HUDEP-2 (cell line): ENCODE measurements at regions not wholly inside any gene's neighbourhood (a gene's known extent, or its start where the extent isn't known, plus 50 kb on each side); places are given as distances from the start of the nearest gene placed in this dataset.
"Not testable (repeated sequence)": the region's sequence is repeated elsewhere in the genome, so short reads cannot be mapped to it uniquely, and the experiment has no call there.

ENCODE experiments used
- DNase-seq, 76 experiments: peaks; one replicate each; lab custom pipeline; 2025; ENCODE audit not compliant: unreplicated experiment in 76 of 76; lab: John Stamatoyannopoulos, UW

GRCh38 chr21:14058566-14058965 lies 152.2 kb downstream of the LIPI start:
- no peak for DNase-seq

GRCh38 chr21:14057841-14058481 lies 152.8 kb downstream of the LIPI start:
- not testable (repeated sequence) for DNase-seq

- no peak for DNase-seq
Observed at GRCh38 chr21:14057313-14057712, 153.4 kb downstream of the LIPI start.

GRCh38 chr21:14056771-14057191 lies 154.0 kb downstream of the LIPI start:
- DNase-seq, result no peak

- DNase-seq, result not testable (repeated sequence)
Observed at GRCh38 chr21:14055746-14056515, 154.8 kb downstream of the LIPI start.

- DNase-seq, result no peak
Observed at GRCh38 chr21:14054682-14055081, 156.1 kb downstream of the LIPI start.

GRCh38 chr21:14050121-14050520 lies 160.6 kb downstream of the LIPI start:
- no peak for DNase-seq

- no peak for DNase-seq
Observed at GRCh38 chr21:14046401-14046800, 164.4 kb downstream of the LIPI start.

GRCh38 chr21:14040386-14040785 lies 170.4 kb downstream of the LIPI start:
- DNase-seq, result no peak

GRCh38 chr21:14028619-14029018 lies 182.1 kb downstream of the LIPI start:
- not testable (repeated sequence) for DNase-seq

- DNase-seq, result peak in 62 of 76 experiments; percentile 2 to 93 (median 68)
Observed at GRCh38 chr21:14027235-14027869, 183.4 kb downstream of the LIPI start.

GRCh38 chr21:14020108-14020507 lies 190.6 kb downstream of the LIPI start:
- DNase-seq, result not testable (repeated sequence)

- not testable (repeated sequence) for DNase-seq
Observed at GRCh38 chr21:14015841-14016240, 194.9 kb downstream of the LIPI start.

GRCh38 chr21:14013623-14014498 lies 196.9 kb downstream of the LIPI start:
- not testable (repeated sequence) for DNase-seq

GRCh38 chr21:14013056-14013603 lies 197.6 kb downstream of the LIPI start:
- no peak for DNase-seq

GRCh38 chr21:14012409-14012808 lies 198.3 kb downstream of the LIPI start:
- no peak for DNase-seq

- not testable (repeated sequence) for DNase-seq
Observed at GRCh38 chr21:14011751-14012150, 199.0 kb downstream of the LIPI start.

GRCh38 chr21:14011149-14011548 lies 199.6 kb downstream of the LIPI start:
- not testable (repeated sequence) for DNase-seq

GRCh38 chr21:14010729-14011128 lies 200.0 kb downstream of the LIPI start:
- no peak for DNase-seq

GRCh38 chr21:14009990-14010389 lies 200.8 kb downstream of the LIPI start:
- DNase-seq, result not testable (repeated sequence)
